OCI-LY1 (cell line): ENCODE measurements at regions not wholly inside any gene's neighbourhood (a gene's known extent, or its start where the extent isn't known, plus 50 kb on each side); places are given as distances from the start of the nearest gene placed in this dataset.

Source experiments
- EZH2 ChIP-seq: fragments of 200-600 bp; sonication (generic), shearing (Covaris generic); IDR thresholded peaks from 2 replicates; pipeline ENCODE4 v1.8.0; 2017; ENCODE audit warnings: borderline replicate concordance, mixed run types, mild to moderate bottlenecking, antibody characterized with exemption, low read length, moderate library complexity, mixed read lengths
- TF ChIP-seq, protein P1 (sequence below): fragments of 200-600 bp; sonication (generic), shearing (Covaris generic); IDR thresholded peaks from 2 replicates; pipeline ENCODE4 v1.5.1; 2017; ENCODE audit warnings: mild to moderate bottlenecking, antibody characterized with exemption, low read length, moderate library complexity, mixed read lengths

- TF ChIP-seq, protein P1, sequence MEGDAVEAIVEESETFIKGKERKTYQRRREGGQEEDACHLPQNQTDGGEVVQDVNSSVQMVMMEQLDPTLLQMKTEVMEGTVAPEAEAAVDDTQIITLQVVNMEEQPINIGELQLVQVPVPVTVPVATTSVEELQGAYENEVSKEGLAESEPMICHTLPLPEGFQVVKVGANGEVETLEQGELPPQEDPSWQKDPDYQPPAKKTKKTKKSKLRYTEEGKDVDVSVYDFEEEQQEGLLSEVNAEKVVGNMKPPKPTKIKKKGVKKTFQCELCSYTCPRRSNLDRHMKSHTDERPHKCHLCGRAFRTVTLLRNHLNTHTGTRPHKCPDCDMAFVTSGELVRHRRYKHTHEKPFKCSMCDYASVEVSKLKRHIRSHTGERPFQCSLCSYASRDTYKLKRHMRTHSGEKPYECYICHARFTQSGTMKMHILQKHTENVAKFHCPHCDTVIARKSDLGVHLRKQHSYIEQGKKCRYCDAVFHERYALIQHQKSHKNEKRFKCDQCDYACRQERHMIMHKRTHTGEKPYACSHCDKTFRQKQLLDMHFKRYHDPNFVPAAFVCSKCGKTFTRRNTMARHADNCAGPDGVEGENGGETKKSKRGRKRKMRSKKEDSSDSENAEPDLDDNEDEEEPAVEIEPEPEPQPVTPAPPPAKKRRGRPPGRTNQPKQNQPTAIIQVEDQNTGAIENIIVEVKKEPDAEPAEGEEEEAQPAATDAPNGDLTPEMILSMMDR = no peak
- TF ChIP-seq EZH2 = no peak
Observed at GRCh38 chr13:34816245-34816884, 125.7 kb upstream of the NBEA start.
